ENCODE measurements at regions not wholly inside any gene's neighbourhood (a gene's known extent, or its start where the extent isn't known, plus 50 kb on each side); places are given as distances from the start of the nearest gene placed in this dataset.

DNA sequence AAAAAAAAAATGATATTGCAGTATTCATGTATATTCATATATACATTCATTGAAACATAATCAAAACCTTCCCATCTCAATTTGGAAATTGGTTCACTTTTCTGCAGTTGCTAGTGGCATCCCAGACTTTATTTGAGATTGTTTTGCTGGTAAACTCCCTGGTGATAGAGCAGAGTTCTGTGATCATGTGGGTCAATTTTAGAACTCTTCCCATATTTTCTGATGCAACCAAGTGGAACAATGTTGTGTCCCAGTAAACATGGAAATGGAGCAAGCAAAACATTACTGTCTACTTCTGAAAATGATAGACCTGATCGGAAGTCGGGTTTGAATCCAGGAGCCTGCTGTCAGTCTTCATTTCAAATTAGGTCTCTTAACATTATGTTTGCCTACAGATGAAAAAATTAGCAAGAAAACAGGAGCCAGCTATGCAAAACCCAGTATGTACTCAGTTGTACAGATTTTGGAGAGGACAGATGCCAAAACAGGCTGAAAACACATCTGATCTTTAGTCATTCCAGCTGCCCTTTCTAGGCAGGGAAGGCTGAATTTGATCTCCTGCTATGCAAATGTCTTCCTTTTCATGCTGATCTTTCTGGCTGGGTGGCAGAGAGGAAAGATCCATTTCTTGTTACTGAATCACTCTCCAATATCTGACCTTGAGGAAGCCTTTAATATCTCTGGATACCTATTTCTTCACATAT is 786.6 kb upstream of the SOX9 start:
- peak; percentile 27 for DNase-seq (ENCODE audit: low read depth)

DNA sequence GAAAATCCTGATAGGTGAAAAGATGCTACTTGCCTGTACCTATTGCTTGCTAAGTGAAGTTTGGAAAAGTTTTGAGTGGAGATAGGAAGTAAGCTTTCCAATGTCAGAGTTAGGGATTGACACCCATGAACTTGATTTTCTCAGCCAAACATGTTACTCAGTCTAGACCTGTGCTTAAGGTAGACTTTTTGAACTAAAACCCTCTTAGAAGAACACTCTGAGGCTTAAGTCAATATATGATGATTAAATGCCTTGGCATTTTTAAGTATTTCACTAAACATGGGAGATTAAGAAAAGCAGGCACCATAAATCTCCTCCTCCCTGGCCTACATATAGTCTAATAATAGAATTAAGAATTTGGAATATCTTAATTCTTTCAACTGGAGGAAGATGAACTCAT is 785.6 kb upstream of the SOX9 start:
- DNase-seq (ENCODE audit: low read depth) = no peak

DNA sequence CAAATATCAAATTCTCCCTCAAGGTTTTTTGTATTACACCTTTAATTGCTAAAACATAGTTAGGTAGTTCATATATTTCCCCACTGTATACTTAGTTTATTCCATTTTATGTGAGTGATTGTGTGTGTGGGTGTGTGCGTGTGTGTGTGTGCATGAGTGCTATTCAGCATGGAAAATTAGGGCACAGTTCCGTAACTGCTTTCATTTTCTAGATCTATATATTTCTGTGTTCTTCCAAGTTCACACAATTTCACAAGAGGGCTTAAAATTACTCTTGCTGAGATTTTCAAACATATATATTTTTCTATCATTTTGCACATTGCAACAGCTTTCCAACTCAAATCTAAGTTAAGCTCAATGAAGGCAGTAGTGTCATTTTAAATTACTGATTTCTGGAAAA is 782.9 kb upstream of the SOX9 start:
- DNase-seq (ENCODE audit: low read depth) = no peak

DNA sequence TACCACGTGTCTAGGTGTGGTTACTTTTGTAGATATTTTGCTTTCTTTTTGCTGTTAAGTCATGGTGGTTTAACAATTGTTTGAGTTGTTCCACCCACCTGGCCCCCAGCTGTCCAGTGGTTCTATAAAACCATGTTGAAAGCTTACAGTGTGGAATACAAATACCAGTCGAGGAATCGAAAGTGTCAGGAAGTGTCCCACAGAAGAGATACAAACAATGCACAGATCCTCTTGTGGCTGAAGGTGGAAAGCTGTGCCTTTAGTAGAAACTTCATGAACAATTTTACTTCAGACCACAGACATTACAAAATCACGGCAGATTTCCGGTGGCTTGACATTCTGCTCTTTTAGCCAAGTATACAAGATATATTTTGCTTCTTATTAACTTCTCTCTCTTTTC is 782.4 kb upstream of the SOX9 start:
- no peak for DNase-seq (ENCODE audit: low read depth)

DNA sequence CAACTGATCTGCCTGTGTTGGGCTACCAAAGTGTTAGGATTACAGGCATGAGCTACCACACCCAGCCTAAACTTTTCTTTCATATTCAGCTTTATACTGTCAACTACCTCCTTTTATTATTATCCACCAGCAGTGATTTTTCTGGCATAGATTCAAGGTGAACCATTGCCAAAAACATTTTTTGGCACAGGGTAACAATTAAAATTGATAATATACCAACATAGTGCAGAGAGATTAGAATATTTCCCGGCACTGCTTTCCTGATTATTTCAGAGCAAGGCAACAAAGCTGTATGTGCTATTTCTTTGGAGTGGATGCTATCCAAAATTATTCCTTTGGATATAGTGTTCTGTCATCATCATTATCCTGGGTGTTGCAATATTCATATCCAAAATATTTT is 781.6 kb upstream of the SOX9 start:
- DNase-seq (ENCODE audit: low read depth) = no peak

DNA sequence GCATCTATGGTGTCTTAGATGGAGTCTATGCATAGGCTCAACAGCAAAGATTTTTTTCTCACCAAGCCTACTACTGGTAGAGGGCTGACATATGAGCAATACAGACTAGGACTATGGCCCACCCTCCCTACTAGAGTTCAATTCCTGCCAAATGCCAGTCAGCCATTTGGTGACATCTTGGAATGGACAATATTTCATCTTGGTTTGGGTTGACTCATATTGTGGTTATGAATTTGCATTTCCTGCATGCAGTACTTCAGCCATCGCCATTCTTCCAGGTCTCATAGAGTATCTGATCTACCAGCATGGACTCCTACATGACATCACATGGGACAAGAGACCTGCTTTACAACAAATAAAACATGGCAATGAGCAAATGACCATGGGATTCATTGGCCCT is 778.1 kb upstream of the SOX9 start:
- DNase-seq (ENCODE audit: low read depth) = no peak

DNA sequence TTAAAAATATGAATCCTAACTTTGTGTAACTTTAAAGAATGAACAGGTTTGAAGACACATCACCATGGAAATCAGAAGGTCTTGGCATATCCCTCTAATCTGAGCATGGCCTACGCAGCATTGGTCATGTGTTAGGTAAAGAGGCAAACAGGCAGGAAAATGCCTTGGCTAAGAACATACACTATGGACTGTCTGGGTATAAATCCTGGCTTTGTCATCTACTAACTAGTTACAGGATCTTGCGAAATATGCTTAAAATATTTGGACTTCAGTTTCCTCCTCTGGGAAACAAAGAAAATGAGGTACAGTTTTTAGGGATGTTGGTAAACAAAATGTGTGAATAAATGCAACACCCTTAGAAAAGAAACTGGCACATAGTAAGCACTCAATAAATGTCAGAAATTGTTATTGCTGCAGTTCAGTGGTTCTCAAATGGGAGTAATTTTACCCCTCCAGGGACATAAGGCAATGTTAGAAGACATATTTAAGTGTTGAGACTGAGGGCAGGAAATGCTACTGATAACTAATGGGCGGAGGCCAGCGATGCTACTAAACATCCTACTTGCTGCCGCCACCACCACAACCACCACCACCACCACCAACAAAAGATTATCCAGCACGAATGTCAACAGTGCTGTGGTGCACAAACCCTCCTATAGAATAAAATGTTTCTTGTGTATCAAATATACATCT is 770.8 kb upstream of the SOX9 start:
- DNase-seq (ENCODE audit: low read depth) = no peak

DNA sequence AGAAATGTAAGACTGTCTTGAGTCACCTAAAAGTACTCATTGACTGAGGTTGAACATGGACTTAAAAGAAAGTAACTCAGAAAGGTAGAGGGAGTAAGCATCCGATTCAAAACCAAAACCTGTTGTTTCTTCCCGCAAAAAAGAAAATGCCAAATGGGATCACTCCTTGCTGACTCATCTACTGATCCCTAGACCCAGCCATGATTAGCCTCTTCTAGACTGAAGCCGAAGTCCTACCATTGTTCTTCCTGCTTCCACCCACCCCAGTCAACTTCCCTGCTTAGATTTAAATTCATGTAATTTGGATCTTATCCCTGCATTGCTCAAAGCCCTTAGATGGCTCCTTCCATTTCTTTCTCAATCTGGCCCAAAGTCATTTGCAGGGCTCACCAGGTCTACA is 760.5 kb upstream of the SOX9 start:
- no peak for DNase-seq (ENCODE audit: low read depth)

DNA sequence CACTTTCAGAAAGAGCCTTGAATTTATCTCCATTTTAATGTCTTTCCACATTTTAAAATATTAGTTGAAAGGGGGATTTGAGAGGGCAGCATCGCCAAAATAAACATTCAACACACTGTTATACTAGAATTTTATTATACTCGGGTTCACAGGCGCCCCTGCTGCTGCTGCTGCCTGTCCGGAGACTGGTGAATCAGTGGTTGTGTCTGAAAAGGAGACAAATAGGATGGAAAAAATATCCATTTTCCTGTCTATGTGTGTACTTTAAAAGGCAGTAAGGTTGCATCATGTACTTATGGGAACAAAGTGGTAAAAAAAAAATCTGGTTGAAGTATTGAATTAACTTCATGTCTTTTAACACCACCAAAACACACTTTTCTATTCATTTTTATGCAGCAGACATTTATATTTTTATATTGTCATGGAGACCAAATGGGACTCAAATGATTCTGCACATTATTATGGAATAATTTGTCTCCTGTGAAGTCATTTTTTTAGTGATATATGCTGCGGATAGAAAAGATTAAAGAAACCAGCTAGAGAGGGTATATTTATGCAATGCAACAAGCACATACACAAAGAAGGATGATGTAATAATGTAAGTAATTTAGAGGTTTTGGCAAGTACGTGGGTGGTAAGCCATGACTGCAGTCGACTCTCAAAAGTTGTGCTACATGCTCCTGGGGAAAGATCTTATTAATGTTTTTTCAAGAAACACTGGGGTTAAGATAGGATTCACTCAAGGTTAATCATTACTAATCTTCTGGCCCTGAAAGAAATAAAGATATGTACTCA is 759.0 kb upstream of the SOX9 start:
- DNase-seq (ENCODE audit: low read depth) = no peak

DNA sequence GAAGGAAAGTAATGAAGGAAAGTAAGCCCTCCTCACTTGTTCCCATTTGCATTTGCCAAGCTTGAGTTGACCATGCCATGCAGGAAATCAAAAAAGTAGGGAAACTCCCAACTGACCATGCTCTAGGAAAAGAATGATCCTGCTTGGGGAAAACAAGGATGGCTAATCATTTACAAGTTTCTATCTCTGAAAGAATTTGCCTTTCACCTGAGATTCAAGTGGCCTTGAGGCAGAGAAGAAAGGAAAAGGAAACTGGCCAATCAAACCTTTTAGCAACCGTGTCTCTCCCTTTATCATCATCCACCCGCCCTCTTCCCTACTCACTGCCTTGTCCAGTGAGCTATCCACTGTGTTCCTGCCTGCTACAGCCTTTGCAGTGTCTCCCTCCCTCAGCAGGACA is 757.2 kb upstream of the SOX9 start:
- no peak for DNase-seq (ENCODE audit: low read depth)

DNA sequence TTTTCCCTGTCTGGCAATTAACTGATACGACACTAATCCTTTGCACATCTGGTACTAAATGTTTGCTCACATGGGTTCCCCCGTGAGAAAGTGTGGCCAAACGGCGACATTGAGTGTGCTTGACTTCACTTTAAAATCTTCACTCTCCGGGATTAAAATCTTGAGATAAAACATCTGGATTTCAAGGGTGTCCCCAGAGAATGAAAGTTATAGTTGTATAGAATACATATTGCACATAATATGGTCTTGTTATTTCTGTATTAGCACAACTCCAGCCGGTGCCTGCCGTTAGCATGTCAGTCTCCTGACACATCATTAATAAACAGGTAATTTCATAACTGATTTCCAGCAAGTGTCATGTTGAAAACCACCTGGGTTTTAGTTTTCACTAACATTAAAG is 749.0 kb upstream of the SOX9 start:
- no peak for DNase-seq (ENCODE audit: low read depth)

DNA sequence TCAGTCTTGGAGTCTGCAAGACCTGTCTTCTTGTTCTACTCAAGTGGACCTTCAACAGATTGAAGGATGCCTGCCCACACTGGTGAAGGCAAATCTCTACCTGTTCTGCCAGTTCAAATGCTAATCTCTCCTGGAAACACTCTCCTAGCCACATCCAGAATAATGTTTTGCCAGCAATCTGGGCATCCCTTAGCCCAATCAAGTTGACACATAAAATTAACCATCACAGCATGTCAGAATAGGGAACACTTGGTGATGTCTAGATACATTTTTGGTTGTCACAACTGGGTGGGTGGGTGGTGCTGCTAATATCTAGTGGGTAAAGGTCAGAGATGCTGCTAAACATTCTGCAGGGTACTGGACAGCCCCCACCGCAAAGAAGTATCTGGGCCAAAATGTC is 744.9 kb upstream of the SOX9 start:
- no peak for DNase-seq (ENCODE audit: low read depth)

DNA sequence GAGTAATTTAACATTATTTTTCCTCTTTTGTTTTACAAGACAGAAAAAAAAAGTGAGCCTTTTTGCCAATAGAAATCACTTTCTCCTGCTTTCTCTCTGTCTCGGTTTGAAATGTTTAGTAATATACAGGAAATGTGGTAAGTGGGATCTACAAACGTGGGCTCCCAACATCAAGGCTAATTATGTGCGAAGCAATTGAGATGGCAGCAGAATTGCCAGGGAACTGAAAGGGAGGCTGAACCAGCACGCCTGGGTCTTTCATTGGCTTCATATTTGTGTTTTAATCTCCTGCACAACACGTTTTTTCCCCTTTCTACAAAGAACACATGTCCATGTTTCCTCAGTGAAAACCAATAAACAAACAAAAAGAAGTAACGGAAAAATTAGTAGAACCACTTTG is 743.9 kb upstream of the SOX9 start:
- DNase-seq (ENCODE audit: low read depth) = no peak

DNA sequence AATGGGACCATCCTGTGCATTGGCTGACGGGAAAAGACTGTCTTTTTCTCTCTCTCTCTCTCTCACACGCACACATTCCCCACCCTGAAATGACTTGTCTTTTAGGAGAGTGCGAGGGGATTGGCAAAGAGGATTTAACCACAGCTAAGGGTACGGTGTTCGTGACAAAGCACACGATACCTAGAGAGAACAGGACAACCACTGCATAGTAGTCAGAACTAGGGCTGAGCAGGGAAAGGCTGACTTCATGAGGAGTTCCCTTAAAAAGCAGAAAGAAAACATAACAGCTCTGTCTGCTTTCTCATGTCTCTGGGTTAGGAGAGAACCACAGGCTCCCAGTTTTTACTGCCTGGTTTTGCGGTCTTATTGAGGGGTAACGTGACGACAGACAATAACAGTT is 742.8 kb upstream of the SOX9 start:
- no peak for DNase-seq (ENCODE audit: low read depth)

DNA sequence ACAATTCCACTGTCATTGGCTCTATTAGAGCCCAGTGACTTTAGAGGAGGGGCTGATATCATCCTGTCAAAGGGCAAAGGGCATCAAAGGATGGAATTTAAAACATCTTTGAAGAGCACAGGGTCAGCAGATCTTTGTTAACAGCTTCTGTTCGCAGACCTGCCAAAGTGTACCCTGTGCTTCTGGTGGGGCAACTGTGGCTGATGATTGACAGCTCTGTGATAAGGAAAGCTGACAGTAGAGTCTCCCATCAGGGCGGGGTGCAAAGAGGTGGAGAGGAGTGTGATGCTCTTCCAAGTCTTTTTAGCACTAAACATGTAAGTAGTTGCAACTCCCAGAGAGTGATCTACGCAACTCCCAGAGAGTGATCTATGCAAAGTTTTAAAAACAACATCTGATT is 742.1 kb upstream of the SOX9 start:
- DNase-seq (ENCODE audit: low read depth) = no peak

DNA sequence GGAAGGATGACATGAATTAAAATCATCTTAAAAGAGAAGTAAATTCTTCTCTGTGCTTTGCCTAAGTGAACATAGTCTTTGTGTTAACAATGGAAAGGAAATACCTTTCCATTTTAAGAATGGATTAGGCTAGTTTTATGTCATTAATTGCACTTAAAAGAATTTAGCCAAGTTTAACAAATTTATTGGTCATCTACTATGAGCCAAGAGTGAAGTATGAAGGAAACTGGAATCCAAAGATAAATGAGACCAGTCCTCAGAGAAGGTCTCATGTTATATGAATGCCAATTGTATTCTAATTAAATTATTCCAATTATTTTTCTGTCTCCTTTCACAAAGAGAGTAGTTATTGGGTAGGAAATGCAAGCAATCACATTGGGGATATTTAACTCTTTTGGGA is 741.3 kb upstream of the SOX9 start:
- DNase-seq (ENCODE audit: low read depth) = no peak

DNA sequence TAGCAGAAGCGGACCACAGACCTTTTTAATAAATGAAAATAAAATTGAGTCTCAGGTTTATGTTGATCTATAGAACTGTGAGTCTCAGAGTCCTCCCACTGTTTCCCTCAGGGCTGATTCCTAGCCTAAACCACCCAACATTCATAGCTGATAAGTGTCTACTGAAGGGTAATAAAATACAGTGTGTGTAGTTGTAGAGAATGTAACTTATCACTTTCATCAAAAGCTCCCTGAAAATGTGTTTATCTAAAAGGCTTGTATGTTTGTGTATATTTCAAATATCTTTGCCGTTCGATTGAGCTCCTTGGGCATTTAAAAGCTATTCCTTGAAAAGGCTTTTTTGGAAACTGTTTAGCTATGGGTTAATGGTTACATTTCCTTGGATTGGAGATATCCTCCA is 740.3 kb upstream of the SOX9 start:
- no peak for DNase-seq (ENCODE audit: low read depth)

DNA sequence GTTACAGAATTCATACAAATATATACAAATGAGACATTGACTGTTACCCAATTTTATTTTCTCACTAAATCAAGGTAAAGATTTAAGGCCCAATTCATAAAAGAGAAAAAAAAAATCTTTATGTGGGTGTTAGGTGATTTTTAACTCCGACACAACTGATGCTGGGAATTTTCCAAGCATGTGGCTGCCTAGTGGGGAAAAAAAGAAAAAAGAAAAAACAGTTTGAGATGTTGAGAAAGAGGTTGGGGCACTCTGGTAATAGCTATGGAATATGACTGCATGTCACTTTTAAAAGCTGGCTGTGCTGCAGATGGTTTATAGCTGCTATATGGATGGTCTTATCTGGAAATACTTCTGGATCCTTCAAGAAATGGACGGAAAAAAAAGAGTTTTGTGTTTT is 739.9 kb upstream of the SOX9 start:
- no peak for DNase-seq (ENCODE audit: low read depth)

DNA sequence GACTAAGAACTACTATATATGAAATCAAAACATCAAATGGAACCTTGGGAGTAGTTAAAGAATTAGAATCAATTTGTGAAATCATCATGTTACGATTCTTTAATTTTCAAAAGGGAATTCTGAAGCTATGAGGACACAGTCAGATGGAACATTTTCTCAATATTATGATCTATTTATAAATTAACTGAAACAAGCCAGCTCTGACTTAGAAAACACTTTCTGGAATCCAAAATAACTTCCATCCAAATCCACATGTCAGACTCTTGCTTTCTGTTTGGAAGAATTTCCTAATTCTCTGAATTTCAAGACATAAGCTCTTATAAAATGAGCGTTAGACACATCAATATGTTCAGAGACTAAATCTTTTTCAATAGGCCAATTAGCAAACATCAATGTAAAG is 737.7 kb upstream of the SOX9 start:
- no peak for DNase-seq (ENCODE audit: low read depth)

DNA sequence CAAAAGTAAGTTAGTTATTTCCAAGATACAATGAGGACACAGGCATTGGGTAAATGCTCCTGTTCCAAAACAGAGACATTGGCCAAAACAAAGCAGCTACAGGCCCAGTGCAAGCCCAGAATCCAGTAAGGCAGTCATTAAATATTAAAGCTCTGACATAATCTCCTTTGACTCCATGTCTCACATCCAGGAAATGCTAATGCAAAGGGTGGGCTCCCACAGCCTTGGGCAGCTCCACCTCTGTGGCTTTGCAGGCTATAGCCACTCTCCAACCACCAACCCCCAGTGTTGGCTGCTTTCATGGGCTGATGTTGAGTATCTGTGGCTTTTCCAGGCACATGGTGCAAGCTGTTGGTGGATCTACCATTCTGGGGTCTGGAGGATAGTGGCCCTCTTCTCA is 733.4 kb upstream of the SOX9 start:
- DNase-seq (ENCODE audit: low read depth) = no peak

DNA sequence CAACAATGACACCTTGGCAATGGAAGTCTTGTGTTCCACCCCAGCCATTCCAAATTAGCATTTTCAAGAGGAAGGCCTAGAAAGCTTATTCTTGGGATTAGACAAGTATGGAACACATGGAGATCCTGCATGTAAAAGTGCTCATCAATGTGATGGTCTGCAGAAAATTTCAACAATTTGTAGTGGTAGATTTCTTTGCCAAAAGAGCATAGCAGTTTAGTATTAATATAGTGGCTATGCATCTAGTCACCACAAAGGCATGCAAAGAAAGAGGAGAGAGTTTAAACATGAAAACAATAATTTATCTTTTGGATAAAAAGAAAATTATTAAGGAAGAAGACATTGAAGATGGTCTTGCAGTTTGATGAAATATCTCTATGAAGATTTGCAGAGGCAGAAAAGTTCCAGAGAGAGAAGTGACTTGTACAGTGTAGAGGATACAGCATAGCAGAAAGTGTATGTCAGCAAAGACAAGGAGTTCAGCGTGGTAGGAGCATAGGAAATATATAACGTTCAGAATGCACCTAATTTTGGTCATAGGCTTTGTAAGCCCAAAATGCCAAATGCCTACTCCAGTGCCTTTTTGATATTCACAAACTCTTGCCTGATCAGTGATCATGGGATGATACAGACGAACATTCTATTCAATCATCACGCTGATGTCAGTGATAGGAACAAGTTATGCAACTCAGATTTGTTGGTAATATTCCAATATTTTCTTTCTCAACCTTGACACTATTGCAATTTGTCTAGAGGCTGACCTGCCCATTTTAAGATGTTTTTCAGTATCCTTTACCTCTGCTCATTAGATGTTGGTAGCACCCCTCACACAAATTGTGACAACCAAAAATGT is 727.9 kb upstream of the SOX9 start:
- no peak for DNase-seq (ENCODE audit: low read depth)

DNA sequence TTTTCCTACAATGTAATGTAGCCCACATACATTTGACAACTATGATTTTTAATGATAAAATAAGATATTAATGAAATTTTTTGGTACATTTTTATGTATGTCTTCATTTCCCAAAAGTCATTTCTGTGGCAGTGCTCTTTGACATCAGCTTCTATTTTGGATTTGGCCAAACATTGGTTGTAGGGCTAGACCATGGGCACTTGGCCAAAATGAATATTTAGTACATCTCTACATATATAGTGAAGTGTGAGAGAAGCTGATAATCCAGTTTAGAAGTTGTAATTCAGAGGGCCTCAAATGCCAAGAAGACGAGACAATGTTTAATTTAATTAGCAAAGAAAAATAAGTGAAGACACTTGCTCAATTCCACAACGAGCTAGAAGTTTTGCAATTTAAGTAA is 724.9 kb upstream of the SOX9 start:
- DNase-seq (ENCODE audit: low read depth) = no peak
